ENCODE measurements at regions not wholly inside any gene's neighbourhood (a gene's known extent, or its start where the extent isn't known, plus 50 kb on each side); places are given as distances from the start of the nearest gene placed in this dataset.
A peak's percentile ranks its signal among the peaks of the same experiment; 100 is the strongest.

DNA sequence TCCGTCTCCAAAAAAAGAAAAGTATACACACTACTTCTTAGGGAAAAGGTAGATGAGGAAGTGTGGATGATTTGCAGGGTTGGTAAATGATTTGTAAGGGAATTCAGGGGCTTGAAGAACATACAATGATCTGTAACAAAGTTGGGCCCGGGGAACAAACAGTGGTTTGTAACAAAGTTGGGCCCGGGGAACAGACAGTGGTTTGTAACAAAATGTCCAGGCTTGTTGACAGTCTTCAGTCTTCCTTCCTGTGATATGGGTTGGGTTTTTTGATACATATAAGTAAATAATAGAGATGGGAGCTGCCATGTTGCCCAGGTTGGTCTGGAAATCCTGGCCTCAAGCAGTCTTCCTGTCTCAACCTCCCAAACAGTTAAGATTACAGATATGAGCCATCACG, 83.3 kb upstream of the UXS1 start:
- intact Hi-C loops (cut with DNase I; ENCODE audit: low total_unique reads): no loop called here
- Histone ChIP-seq H3K27ac (no peak overlapping the region), H3K4me3 (no peak overlapping the region), H3K36me3 (no peaks in the 10 kb centered on the region), H3K27me3 (no peaks in the 10 kb centered on the region), H3K9me3 (no peaks in the 10 kb centered on the region), H3K4me1 (no peaks in the 10 kb centered on the region)
- TF ChIP-seq POLR2A (IDR thresholded peaks at IDR 0.05) (no peak), POLR2AphosphoS5 (IDR thresholded peaks at IDR 0.05) (no peak)
- TF ChIP-seq, protein P1, sequence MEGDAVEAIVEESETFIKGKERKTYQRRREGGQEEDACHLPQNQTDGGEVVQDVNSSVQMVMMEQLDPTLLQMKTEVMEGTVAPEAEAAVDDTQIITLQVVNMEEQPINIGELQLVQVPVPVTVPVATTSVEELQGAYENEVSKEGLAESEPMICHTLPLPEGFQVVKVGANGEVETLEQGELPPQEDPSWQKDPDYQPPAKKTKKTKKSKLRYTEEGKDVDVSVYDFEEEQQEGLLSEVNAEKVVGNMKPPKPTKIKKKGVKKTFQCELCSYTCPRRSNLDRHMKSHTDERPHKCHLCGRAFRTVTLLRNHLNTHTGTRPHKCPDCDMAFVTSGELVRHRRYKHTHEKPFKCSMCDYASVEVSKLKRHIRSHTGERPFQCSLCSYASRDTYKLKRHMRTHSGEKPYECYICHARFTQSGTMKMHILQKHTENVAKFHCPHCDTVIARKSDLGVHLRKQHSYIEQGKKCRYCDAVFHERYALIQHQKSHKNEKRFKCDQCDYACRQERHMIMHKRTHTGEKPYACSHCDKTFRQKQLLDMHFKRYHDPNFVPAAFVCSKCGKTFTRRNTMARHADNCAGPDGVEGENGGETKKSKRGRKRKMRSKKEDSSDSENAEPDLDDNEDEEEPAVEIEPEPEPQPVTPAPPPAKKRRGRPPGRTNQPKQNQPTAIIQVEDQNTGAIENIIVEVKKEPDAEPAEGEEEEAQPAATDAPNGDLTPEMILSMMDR (IDR thresholded peaks at IDR 0.05): no peak
- no peak for DNase-seq (ENCODE audit: low spot score in 2 of 2)

DNA sequence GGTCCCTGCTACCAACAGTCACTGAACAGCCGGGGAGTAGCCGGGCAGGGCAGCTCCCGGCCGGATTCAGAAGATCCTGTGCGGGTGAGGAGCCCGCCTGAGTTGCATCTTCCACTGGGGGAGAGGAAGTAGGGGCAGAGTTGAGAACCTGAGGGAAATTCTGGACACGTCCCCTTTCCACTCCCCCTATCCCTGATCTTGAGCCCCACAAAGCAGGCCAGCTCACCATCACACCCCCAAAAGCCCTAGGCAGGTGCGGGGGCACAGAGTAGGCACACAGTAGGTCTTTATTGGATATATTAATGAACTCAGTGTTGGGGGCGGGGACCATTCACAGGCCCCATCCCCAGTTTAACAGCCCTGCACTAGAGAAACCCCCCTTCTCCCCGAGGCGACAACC, 81.9 kb upstream of the UXS1 start:
- Histone ChIP-seq H3K36me3 (no peaks in the 10 kb centered on the region), H3K9me3 (no peaks in the 10 kb centered on the region), H3K27ac (no peak overlapping the region), H3K27me3 (no peaks in the 10 kb centered on the region), H3K4me3 (no peak overlapping the region), H3K4me1 (no peaks in the 10 kb centered on the region)
- TF ChIP-seq POLR2A (IDR thresholded peaks at IDR 0.05): no peak
- TF ChIP-seq, protein P1 (IDR thresholded peaks at IDR 0.05): no peak
- TF ChIP-seq POLR2AphosphoS5 (IDR thresholded peaks at IDR 0.05): no peak
- intact Hi-C loops (cut with DNase I; ENCODE audit: low total_unique reads): no loop called here
- DNase-seq (ENCODE audit: low spot score in 2 of 2): no peak

DNA sequence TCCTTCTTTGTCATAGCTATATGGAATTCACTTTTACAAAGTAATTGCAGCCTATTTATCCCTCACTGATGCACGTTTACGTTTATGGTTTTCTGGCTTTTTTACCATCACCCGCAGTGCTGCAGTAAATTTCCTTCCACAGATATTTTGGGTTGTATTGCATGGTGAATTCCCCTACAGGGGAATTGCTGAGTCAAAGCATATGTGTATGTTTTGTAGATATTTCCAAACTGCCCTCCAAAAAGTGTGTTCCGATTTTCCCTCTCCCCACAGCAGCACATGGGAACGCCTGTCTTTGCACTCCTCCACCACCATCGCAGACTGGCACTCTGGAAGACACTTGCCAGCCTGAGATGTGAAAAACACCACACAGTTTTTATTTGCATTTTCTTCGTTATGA, 80.6 kb upstream of the UXS1 start:
- H3K36me3 ChIP-seq: no peaks in the 10 kb centered on the region
- TF ChIP-seq POLR2A (IDR thresholded peaks at IDR 0.05): no peak
- no peak for TF ChIP-seq POLR2AphosphoS5 (IDR thresholded peaks at IDR 0.05)
- TF ChIP-seq, protein P1 (IDR thresholded peaks at IDR 0.05): no peak
- no peaks in the 10 kb centered on the region for H3K27me3 ChIP-seq
- no peaks in the 10 kb centered on the region for H3K4me1 ChIP-seq
- no peak for DNase-seq (ENCODE audit: low spot score in 2 of 2)
- H3K4me3 ChIP-seq: no peak overlapping the region
- H3K27ac ChIP-seq: no peak overlapping the region
- no peaks in the 10 kb centered on the region for H3K9me3 ChIP-seq
- intact Hi-C loops (cut with DNase I; ENCODE audit: low total_unique reads): no loop called here

DNA sequence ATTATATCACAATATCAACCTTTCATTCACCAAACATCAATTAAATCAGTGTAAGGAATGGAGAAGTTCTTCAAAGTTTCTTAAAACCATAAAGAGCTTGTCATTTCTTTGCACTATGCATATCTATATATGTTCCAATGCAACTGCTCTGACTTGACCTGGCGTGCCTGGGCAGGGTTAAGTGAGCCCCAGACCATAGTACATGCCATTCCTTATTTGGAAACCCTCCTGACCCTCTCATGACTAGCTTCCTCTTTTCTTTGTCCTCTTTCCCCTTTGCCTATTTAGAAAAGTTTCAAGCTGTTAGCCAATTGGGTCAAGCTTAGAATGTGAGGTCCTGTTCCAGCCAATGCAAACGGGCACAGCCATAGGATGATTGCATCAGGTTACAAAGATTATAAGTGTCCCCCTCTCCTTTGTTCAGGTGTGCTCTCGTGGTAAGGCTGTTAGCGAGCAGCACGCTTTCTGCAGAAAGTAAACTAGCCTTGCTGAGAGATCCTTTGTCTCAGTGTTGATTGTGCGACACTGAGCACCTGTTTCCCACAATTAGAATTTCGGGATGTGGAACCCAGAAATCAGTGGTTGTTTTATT, 78.2 kb upstream of the UXS1 start:
- Histone ChIP-seq H3K36me3 (no peaks in the 10 kb centered on the region), H3K4me1 (no peaks in the 10 kb centered on the region), H3K27me3 (no peaks in the 10 kb centered on the region), H3K27ac (no peak overlapping the region), H3K4me3 (no peak overlapping the region), H3K9me3 (no peaks in the 10 kb centered on the region)
- TF ChIP-seq, protein P1 (IDR thresholded peaks at IDR 0.05): no peak
- TF ChIP-seq POLR2AphosphoS5 (IDR thresholded peaks at IDR 0.05): no peak
- intact Hi-C loops (cut with DNase I; ENCODE audit: low total_unique reads): no loop called here
- DNase-seq (ENCODE audit: low spot score in 2 of 2): no peak

DNA sequence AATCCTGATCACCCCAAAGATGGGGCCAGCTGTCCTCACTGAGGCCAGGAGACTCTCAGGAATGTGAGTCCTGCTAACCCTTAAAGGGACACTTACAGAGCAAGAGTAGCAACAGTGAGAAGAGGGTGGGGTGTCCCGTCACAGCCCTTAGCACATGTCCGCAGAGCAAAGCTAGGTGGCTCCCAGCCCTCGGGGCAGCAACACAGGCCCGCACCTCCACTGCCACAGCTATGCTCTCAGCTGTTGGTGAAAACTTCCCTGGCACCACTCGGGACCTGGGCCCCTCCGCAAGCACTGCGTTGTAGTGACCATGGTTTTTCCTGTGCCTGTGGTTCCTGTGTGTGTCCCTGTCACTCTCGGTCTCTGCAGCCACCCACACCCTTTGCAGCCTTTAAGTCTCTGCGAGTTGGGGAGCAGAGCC, 76.4 kb upstream of the UXS1 start:
- Histone ChIP-seq H3K4me3 (peak overlapping the region; percentile 38 to 64 (median 45)), H3K4me1 (no peaks in the 10 kb centered on the region), H3K36me3 (no peaks in the 10 kb centered on the region), H3K27ac (no peak overlapping the region), H3K27me3 (no peaks in the 10 kb centered on the region), H3K9me3 (no peaks in the 10 kb centered on the region)
- TF ChIP-seq POLR2AphosphoS5 (IDR thresholded peaks at IDR 0.05) (no peak), POLR2A (IDR thresholded peaks at IDR 0.05) (no peak)
- TF ChIP-seq, protein P1 (IDR thresholded peaks at IDR 0.05): no peak
- intact Hi-C loops (cut with DNase I; ENCODE audit: low total_unique reads): no loop called here
- DNase-seq (ENCODE audit: low spot score in 2 of 2): no peak
